HG02885 (cell line): ENCODE measurements at regions not wholly inside any gene's neighbourhood (a gene's known extent, or its start where the extent isn't known, plus 50 kb on each side); places are given as distances from the start of the nearest gene placed in this dataset.
"Not testable (repeated sequence)": the region's sequence is repeated elsewhere in the genome, so short reads cannot be mapped to it uniquely, and the experiment has no call there.

Experiments
- ATAC-seq: cut with Tn5 transposase; IDR thresholded peaks from one replicate; pipeline ENCODE4 v1.9.1; 2021; ENCODE audit warnings: mild to moderate bottlenecking; ENCODE audit not compliant: unreplicated experiment, poor library complexity

DNA sequence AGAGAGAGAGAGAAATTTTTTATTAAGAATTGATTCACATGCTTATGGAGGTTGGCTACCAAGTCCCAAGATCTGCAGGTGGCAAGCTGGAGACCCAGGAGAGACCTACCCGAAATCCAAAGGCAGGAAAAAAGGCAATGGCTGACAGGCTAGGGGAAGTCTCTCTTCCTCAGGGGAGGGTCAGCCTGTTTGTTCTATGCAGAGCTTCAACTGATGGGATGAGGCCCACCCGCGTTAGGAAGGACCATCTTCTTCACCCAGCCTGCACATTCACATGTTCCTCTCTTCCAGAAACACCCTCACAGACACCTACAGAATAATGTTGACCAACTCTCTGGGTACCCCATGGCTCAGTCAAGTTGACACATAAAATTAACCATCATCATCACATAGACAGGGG lies 65.3 kb upstream of the SERP2 start:
- no peak for ATAC-seq

DNA sequence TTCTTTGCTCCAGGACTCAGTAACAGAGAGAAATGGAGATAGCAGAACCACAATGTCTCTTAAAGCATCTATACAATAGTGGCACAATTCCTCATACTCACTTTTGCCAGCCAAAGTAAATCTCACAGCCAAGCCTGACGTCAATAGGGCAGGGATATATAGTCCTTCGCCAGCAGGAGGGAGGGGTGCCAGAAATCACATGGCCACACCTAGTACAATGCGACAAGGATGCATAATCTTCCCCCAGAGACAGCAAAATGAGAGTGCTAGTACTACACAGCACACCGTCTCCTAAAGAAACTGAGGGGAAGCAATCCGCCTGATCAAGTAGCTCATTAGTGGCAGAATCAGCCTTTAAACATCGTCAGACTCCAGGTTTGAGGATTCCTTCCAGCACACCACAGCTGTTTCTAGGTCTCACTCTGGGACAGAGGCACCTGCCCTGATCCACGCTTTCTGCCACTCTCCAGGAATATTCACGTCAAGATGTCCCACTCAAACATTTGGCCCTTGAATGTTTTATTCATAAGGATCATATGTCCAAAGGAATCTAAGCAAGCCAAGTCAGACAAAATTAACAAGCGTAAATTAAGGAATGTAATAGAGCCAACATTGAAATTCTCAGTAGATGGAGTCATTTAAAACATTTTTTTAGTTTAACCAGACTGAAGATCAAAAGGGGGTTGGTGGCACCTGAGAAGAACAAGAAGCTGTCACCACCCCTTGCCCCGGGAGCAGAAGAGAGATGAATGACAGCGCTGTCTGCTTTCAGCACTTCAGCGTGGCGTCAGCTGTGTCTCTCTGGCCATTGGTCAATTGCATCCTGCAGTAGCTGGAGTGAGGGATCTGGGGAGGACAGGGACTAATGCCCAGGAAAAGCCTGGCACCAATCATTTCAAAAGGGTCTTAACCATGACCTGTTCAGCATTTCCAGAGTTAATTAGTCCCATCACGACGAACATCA lies 63.5 kb upstream of the SERP2 start:
- no peak for ATAC-seq

DNA sequence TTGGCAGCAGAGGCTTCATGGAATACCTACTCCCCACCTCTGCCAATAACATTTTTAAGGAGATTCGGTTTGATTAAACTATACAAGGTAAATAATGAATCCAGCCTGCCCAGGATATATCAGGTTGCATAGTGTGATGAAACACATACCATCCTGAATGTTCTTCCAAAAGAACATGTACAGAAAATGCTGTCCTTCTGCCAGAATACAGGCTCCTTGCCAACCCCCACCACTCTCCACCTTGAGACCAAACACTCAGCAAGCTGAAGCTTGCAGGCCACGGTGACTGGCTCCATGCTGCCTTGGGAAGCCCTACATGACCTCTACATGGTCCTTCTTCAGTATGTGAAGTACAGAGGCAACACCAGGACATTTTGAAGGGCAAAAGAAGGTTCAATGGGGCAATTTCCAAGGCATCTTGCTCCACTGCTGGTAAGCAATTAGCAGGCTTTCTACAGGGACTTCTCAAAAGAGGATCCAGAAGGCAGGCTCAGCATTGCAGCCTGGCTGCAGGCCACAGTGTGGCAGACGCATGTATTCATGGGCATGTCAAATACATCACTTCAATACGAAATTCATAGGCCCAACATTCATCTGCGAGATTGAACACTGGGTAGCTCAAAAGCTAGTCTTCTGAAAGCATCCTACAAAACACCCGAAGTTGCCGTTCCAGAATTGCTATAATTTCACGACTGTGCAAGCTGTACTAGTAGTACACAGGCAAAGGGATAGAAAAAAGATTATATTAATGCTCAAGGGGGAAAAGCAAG lies 62.4 kb upstream of the SERP2 start:
- no peak for ATAC-seq

DNA sequence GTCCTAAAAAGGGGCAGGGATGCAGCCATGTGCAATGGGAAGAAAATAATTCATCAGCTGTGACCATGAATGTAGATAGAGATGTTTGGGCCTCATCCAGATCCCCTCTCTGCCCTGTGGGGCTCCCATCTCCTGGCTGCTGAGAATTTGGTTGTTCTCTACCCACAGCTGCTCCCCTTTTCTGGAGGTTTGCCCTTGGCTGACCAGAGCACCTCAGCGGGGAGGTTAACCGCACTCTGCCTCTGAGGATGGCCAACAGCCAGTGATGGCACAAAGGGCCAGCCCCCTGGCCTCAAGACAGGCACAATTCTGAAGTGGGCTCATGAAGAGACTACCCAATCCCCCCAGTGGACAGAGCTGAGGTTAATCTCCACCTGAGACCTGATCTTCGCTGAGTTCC lies 61.5 kb upstream of the SERP2 start:
- no peak for ATAC-seq

DNA sequence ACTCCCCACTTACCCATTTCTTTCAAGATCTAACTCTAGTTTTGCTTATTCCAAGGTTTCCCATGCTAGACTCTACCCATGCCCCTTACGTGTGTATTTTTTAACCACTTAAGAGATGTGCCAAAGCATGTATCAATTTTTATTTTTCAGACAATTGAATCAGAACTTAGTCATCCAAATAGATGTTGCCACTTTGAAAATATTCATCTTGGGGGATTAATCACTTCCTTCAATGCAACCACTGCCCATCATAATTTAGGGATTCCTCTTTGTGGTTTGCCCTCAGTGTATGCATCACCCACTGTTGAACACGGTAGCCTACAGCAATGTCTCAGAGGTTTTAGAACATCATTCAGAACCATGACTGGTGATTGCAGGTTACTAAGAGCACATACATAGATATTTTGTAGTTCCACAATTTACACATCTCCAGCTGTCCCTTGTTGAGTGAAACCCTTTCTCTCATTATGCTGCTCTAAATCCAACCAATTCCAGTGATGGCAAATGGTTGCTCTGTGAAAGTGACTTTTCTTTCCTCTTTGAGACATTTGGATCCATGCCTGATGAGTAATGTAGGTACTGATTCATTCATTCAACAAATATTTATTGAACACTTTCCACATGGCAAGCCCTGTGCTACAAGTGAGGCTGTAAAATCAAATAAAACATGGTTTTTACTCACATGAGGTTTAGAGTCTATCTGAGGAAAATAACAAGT lies 60.6 kb upstream of the SERP2 start:
- no peak for ATAC-seq

DNA sequence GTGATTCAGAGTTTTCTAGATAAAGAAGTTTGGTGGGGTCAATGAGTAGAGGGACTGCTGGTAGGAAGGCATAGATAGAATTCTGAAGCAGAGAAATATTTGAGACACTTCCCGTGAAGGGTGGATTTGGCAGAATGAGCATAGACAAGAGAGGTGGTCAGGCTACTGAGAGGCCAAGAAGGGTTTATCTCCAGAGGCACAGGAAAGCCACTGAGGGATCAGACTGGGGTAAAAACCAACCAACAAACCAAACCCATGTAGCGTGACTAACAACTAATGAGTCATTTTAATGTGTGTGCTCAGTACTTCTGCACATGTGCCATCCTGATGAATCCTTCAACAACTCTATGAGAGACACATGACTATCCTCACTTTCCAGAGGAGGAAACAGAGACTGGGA lies 60.0 kb upstream of the SERP2 start:
- no peak for ATAC-seq

DNA sequence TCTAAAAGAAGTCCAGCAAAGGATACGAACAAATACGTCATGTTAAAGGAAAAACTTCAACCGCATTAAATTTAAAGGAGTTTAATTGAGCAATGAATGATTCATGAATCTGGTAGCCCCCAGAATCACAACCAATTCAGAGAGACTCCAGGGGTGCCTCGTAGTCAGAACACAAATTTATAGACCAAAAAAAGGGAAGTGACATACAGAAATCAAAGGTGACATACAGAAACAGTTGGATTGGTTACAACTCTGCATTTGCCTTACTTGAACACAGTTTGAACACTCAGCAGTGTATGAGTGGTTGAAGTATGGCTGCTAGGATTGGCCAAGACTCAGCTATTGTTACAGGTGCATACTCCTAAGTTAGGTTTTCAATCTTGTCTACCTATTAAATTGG lies 59.5 kb upstream of the SERP2 start:
- ATAC-seq: not testable (repeated sequence)

DNA sequence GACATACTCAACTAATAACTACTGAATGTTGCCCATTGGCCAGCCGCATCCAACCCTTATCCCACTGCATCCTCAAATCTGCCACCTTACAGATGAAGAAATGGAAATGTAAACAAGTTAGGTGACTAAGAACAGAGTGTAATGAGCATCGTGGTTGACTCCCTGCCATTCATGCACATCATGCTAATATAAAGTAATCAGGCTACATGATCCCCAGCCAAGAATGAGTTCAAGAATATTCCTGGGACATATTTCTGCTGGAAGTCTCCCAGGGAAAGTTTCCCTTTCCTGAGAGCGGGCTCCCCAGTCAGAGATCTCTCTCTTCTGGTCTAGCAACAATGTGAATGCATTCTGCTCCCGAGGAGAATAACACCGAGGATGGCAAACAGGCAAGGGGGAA lies 55.9 kb upstream of the SERP2 start:
- ATAC-seq: no peak

DNA sequence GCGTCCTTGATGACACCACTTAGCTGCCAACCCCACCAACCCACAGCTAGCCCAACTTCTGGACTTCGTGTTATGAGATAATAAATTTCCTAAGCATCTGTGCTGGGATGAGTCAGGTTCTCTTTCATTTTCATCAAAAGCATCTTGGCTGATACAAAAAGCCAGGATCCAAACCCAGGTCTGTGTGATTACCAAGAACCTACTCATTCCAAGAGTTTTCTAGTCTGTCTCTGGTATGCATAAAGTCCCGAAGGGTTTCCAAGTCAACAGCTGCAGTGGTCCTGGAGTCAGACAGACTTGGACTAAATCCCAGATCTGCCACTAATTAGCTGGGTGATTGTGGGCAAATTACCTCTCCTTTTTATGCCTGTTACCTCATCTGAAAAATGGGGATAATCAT lies 55.5 kb upstream of the SERP2 start:
- ATAC-seq: no peak

DNA sequence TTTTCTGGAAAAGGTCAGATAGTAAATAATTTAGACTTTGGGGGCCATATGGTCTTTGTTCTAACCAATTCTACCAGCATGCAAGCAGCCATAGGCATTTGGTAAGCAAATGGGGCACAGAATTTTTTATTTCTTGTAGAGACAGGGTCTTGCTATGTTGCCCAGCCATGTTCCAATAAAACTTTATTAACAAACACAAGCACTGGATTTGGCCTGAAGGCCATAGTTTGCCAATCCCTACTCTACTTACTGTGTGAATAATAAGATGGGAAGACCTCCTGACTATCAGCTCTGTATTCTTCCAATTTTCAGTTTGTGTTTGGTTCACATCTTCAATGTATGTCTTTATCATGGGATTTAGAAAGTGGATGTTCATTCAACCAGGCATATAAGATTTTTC lies 53.0 kb upstream of the SERP2 start:
- no peak for ATAC-seq

DNA sequence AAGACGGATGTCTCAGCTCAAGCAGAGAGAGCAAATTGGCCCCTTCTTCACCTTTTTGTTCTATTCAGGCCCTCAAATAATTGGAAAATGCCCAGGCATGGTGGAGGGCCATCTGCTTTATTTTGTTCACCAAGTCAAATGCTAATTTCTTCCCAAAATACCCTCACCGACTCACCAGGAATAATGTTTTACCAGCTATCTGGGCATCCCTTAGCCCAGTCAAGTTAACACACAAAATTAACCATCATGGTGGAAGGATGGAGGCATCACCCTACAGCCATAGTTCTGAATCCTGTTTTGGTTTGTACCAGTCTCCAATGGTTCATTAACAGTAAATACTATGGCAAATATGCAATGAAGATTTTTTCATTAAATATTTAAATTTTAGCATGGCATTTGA lies 51.7 kb upstream of the SERP2 start:
- ATAC-seq: no peak

DNA sequence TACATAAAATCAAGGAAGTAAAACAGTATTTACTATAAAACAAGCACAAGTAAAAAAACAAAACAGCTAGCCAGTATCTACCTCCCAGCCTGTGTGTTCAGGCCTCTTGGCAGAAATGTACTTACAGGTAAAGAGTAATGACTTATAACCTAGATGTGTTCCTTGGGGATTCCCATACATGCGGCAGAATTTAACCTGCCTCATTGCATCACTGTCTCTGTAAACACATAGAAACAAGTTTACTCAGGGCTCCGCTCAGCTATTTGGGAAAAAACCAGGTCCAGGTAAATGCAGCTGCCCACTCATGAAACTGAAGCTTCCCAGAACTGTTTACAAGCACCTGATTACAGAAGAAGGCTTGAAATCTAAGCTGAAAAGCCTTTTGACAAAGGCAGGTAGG lies 50.7 kb upstream of the SERP2 start:
- ATAC-seq: no peak

DNA sequence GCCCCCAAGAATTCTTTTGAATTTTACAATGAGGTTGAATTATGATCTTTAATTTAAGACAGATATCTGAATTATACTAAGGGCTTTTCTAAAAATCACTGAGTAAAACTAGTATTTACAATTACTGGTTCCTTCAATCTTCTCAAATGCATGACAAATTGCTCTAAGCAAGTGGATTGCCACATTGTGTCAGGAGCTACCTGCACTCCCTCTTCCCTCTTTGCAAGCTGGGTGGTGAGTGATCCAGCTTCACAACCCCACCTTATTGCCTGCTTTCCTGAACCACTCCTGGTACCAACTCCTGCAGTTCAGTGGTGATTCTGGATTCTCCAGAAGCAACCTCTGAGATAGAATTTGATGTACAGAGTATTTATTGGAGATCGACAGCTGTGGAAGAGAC lies 49.9 kb upstream of the SERP2 start:
- no peak for ATAC-seq
